ENCODE measurements at regions not wholly inside any gene's neighbourhood (a gene's known extent, or its start where the extent isn't known, plus 50 kb on each side); places are given as distances from the start of the nearest gene placed in this dataset.

DNA sequence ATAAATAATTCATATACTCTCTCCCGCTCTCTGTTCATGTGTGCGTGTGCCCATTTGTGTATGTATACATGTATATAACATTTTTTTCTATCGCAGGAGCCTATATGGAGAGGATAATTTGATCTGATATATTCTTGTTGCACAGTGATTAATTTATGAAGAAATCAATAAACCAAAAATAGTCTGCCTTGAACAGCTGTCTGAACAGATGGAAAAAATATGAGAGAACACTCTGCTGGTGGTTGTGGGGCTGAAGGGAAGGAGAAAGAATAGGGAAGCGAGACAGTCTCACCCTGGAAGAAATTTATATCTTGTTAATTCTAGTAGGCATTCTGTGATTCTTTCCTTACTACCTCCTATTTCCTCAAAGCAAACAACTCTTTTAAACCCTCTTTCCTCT lies 96.6 kb upstream of the B3GAT2 start:
- Histone ChIP-seq H3K4me1 (no peaks in the 10 kb centered on the region), H3K4me3 (no peak overlapping the region), H3K4me2 (no peak overlapping the region), H3K27ac (no peak overlapping the region), H3K9me3 (no peaks in the 10 kb centered on the region)
- ATAC-seq = no peak
- no peak for FAIRE-seq
- TF ChIP-seq ZNF302 (CRISPR knock-in tag; IDR thresholded peaks at IDR 0.05) = no peak
- no peak for TF ChIP-seq BHLHE40 (IDR thresholded peaks at IDR 0.05; ENCODE audit: low read depth, low read length)
- TF ChIP-seq, protein P1, sequence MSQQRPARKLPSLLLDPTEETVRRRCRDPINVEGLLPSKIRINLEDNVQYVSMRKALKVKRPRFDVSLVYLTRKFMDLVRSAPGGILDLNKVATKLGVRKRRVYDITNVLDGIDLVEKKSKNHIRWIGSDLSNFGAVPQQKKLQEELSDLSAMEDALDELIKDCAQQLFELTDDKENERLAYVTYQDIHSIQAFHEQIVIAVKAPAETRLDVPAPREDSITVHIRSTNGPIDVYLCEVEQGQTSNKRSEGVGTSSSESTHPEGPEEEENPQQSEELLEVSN (IDR thresholded peaks at IDR 0.05; ENCODE audit: borderline replicate concordance, low read depth) = no peak
- no peak for TF ChIP-seq EHMT2 (IDR thresholded peaks at IDR 0.05; ENCODE audit: low read depth)
- TF ChIP-seq, protein P2, sequence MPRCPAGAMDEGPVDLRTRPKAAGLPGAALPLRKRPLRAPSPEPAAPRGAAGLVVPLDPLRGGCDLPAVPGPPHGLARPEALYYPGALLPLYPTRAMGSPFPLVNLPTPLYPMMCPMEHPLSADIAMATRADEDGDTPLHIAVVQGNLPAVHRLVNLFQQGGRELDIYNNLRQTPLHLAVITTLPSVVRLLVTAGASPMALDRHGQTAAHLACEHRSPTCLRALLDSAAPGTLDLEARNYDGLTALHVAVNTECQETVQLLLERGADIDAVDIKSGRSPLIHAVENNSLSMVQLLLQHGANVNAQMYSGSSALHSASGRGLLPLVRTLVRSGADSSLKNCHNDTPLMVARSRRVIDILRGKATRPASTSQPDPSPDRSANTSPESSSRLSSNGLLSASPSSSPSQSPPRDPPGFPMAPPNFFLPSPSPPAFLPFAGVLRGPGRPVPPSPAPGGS (IDR thresholded peaks at IDR 0.05) = no peak
- no peak for TF ChIP-seq RAD21 (conservative IDR thresholded peaks at IDR 0.05 in 1 of 2, IDR thresholded peaks at IDR 0.05 in 1 of 2)
- TF ChIP-seq FOXS1 (CRISPR knock-in tag; IDR thresholded peaks at IDR 0.05) = no peak
- TF ChIP-seq TP53 (CRISPR knock-in tag; IDR thresholded peaks at IDR 0.05) = no peak
- no peak for TF ChIP-seq EP300 (IDR thresholded peaks at IDR 0.05)
- TF ChIP-seq RNF2 (IDR thresholded peaks at IDR 0.05; ENCODE audit: borderline replicate concordance, low read depth) = no peak
- no peak for TF ChIP-seq SREBF2 (IDR thresholded peaks at IDR 0.05)
- TF ChIP-seq PHF8 (IDR thresholded peaks at IDR 0.05; ENCODE audit: borderline replicate concordance, low read depth) = no peak
- TF ChIP-seq, protein P3, sequence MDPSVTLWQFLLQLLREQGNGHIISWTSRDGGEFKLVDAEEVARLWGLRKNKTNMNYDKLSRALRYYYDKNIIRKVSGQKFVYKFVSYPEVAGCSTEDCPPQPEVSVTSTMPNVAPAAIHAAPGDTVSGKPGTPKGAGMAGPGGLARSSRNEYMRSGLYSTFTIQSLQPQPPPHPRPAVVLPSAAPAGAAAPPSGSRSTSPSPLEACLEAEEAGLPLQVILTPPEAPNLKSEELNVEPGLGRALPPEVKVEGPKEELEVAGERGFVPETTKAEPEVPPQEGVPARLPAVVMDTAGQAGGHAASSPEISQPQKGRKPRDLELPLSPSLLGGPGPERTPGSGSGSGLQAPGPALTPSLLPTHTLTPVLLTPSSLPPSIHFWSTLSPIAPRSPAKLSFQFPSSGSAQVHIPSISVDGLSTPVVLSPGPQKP (IDR thresholded peaks at IDR 0.05; ENCODE audit: low read depth, low read length) = no peak
- TF ChIP-seq MYC (IDR thresholded peaks at IDR 0.05; ENCODE audit: borderline replicate concordance, low read length) = no peak
- TF ChIP-seq POLR2AphosphoS2 (conservative IDR thresholded peaks at IDR 0.05; ENCODE audit: low read length) = no peak
- TF ChIP-seq GATA3 (IDR thresholded peaks at IDR 0.05; ENCODE audit: borderline replicate concordance) = no peak
- no peak for TF ChIP-seq JUN (IDR thresholded peaks at IDR 0.05)
- no peak for TF ChIP-seq POLR2A (IDR thresholded peaks at IDR 0.05; ENCODE audit: low read length)
- no peak for TF ChIP-seq CHD4 (IDR thresholded peaks at IDR 0.05; ENCODE audit: borderline replicate concordance)
- CTCF ChIA-PET = no interaction called here
- 82% methylated on average over 4 of the region's 4 CpGs for WGBS (ENCODE audit: missing lambda C conversion rate)
- POLR2A ChIA-PET = no interaction called here
- no peak for DNase-seq (ENCODE audit: low read depth in 1 of 2, low spot score in 1 of 2)

DNA sequence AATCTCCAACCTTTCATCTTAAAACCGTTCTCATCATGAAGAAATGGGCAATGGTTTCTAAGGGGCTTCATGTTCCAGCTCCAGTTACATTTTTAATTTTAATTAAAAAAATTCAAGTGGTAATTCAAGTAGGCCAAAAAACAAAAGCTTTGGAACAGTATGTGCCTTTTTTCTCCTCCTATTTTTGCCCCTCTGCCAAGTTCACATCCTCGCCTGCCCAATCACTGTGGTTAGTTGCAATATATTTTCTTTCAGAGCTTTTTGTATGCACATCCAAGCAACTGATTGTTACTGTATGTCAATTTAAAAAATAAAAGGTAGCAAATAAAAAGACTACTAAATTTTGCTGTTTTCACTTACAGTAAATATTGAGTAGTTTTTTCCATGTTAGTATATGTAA lies 99.8 kb upstream of the B3GAT2 start:
- no peaks in the 10 kb centered on the region for H3K9me3 ChIP-seq
- H3K4me2 ChIP-seq = no peak overlapping the region
- CTCF ChIA-PET = no interaction called here
- H3K27ac ChIP-seq = no peak overlapping the region
- H3K4me3 ChIP-seq = no peak overlapping the region
- DNase-seq (ENCODE audit: low read depth in 1 of 2, low spot score in 1 of 2) = no peak
- no peak for FAIRE-seq
- TF ChIP-seq SREBF2 (IDR thresholded peaks at IDR 0.05) (no peak), EHF (CRISPR knock-in tag; IDR thresholded peaks at IDR 0.05) (no peak), HOXB13 (CRISPR knock-in tag; IDR thresholded peaks at IDR 0.05; ENCODE audit: low read depth) (no peak), TP53 (CRISPR knock-in tag; IDR thresholded peaks at IDR 0.05) (no peak), ZSCAN20 (CRISPR knock-in tag; IDR thresholded peaks at IDR 0.05) (no peak), HDAC2 (IDR thresholded peaks at IDR 0.05) (no peak), POLR2AphosphoS2 (conservative IDR thresholded peaks at IDR 0.05; ENCODE audit: low read length) (no peak), CEBPB (IDR thresholded peaks at IDR 0.05) (no peak), MAFK (IDR thresholded peaks at IDR 0.05; ENCODE audit: partially characterized antibody) (no peak), FOSB (CRISPR knock-in tag; IDR thresholded peaks at IDR 0.05) (no peak), FOXS1 (CRISPR knock-in tag; IDR thresholded peaks at IDR 0.05) (no peak), RAD21 (conservative IDR thresholded peaks at IDR 0.05 in 1 of 2, IDR thresholded peaks at IDR 0.05 in 1 of 2) (no peak), GATA3 (IDR thresholded peaks at IDR 0.05; ENCODE audit: borderline replicate concordance) (no peak), CHD4 (IDR thresholded peaks at IDR 0.05; ENCODE audit: borderline replicate concordance) (no peak)
- TF ChIP-seq, protein P2 (IDR thresholded peaks at IDR 0.05) = no peak
- POLR2A ChIA-PET = no interaction called here
- WGBS (ENCODE audit: missing lambda C conversion rate) = 18% methylated on average over 2 of the region's 2 CpGs
- no peak for ATAC-seq
- no peaks in the 10 kb centered on the region for H3K4me1 ChIP-seq
